ENCODE measurements at regions not wholly inside any gene's neighbourhood (a gene's known extent, or its start where the extent isn't known, plus 50 kb on each side); places are given as distances from the start of the nearest gene placed in this dataset.
"Not testable (repeated sequence)": the region's sequence is repeated elsewhere in the genome, so short reads cannot be mapped to it uniquely, and the experiment has no call there.

- no peaks in the 10 kb centered on the region for H3K27me3 Mint-ChIP-seq
- H3K36me3 Mint-ChIP-seq (ENCODE audit: low read depth) = no peaks in the 10 kb centered on the region
- no peak for DNase-seq
- H3K4me1 Mint-ChIP-seq = no peaks in the 10 kb centered on the region
- intact Hi-C loops (cut with micrococcal nuclease) = no loop called here
- no peaks in the 10 kb centered on the region for H3K9me3 Mint-ChIP-seq
- H3K27ac Mint-ChIP-seq = no peak overlapping the region
- no peak overlapping the region for H3K4me3 Mint-ChIP-seq
Observed at GRCh38 chr2:144801766-144802165, 281.8 kb upstream of the ZEB2 start.

GRCh38 chr2:144801325-144801724, 281.4 kb upstream of the ZEB2 start:
- H3K27me3 Mint-ChIP-seq = no peaks in the 10 kb centered on the region
- no peaks in the 10 kb centered on the region for H3K36me3 Mint-ChIP-seq (ENCODE audit: low read depth)
- H3K9me3 Mint-ChIP-seq = no peaks in the 10 kb centered on the region
- no peak overlapping the region for H3K4me3 Mint-ChIP-seq
- no peak overlapping the region for H3K27ac Mint-ChIP-seq
- no peak for DNase-seq
- no peaks in the 10 kb centered on the region for H3K4me1 Mint-ChIP-seq
- intact Hi-C loops (cut with micrococcal nuclease) = no loop called here

- Mint-ChIP-seq H3K9me3 (no peaks in the 10 kb centered on the region), H3K4me1 (no peaks in the 10 kb centered on the region), H3K36me3 (ENCODE audit: low read depth) (no peaks in the 10 kb centered on the region), H3K27ac (no peak overlapping the region), H3K27me3 (no peaks in the 10 kb centered on the region), H3K4me3 (no peak overlapping the region)
- no peak for DNase-seq
- intact Hi-C loops (cut with micrococcal nuclease) = no loop called here
Observed at GRCh38 chr2:144798989-144799388, 279.1 kb upstream of the ZEB2 start.

- no peak overlapping the region for H3K27ac Mint-ChIP-seq
- intact Hi-C loops (cut with micrococcal nuclease) = no loop called here
- no peaks in the 10 kb centered on the region for H3K9me3 Mint-ChIP-seq
- no peak for DNase-seq
- no peaks in the 10 kb centered on the region for H3K27me3 Mint-ChIP-seq
- H3K4me1 Mint-ChIP-seq = no peaks in the 10 kb centered on the region
- no peaks in the 10 kb centered on the region for H3K36me3 Mint-ChIP-seq (ENCODE audit: low read depth)
- no peak overlapping the region for H3K4me3 Mint-ChIP-seq
Observed at GRCh38 chr2:144798034-144798433, 278.1 kb upstream of the ZEB2 start.

GRCh38 chr2:144796936-144797335, 277.0 kb upstream of the ZEB2 start:
- DNase-seq = no peak
- H3K27ac Mint-ChIP-seq = no peak overlapping the region
- intact Hi-C loops (cut with micrococcal nuclease) = no loop called here
- no peak overlapping the region for H3K4me3 Mint-ChIP-seq
- no peaks in the 10 kb centered on the region for H3K27me3 Mint-ChIP-seq
- H3K9me3 Mint-ChIP-seq = no peaks in the 10 kb centered on the region
- H3K4me1 Mint-ChIP-seq = no peaks in the 10 kb centered on the region
- no peaks in the 10 kb centered on the region for H3K36me3 Mint-ChIP-seq (ENCODE audit: low read depth)

GRCh38 chr2:144796164-144796563, 276.2 kb upstream of the ZEB2 start:
- H3K9me3 Mint-ChIP-seq = no peaks in the 10 kb centered on the region
- H3K27me3 Mint-ChIP-seq = no peaks in the 10 kb centered on the region
- H3K36me3 Mint-ChIP-seq (ENCODE audit: low read depth) = no peaks in the 10 kb centered on the region
- no peak overlapping the region for H3K27ac Mint-ChIP-seq
- intact Hi-C loops (cut with micrococcal nuclease) = no loop called here
- DNase-seq = no peak
- H3K4me3 Mint-ChIP-seq = no peak overlapping the region
- H3K4me1 Mint-ChIP-seq = no peaks in the 10 kb centered on the region

- intact Hi-C loops (cut with micrococcal nuclease) = no loop called here
- no peaks in the 10 kb centered on the region for H3K27me3 Mint-ChIP-seq
- no peaks in the 10 kb centered on the region for H3K4me1 Mint-ChIP-seq
- no peaks in the 10 kb centered on the region for H3K36me3 Mint-ChIP-seq (ENCODE audit: low read depth)
- H3K9me3 Mint-ChIP-seq = no peaks in the 10 kb centered on the region
- no peak for DNase-seq
- no peak overlapping the region for H3K4me3 Mint-ChIP-seq
- no peak overlapping the region for H3K27ac Mint-ChIP-seq
Observed at GRCh38 chr2:144785253-144785652, 265.3 kb upstream of the ZEB2 start.

GRCh38 chr2:144780983-144781382, 261.1 kb upstream of the ZEB2 start:
- DNase-seq = no peak
- Mint-ChIP-seq H3K27ac (no peak overlapping the region), H3K4me3 (no peak overlapping the region), H3K9me3 (no peaks in the 10 kb centered on the region), H3K4me1 (no peaks in the 10 kb centered on the region), H3K27me3 (no peaks in the 10 kb centered on the region), H3K36me3 (ENCODE audit: low read depth) (no peaks in the 10 kb centered on the region)
- intact Hi-C loops (cut with micrococcal nuclease) = no loop called here

GRCh38 chr2:144776766-144777165, 256.8 kb upstream of the ZEB2 start:
- no peak for DNase-seq
- H3K27ac Mint-ChIP-seq = no peak overlapping the region
- H3K4me1 Mint-ChIP-seq = no peaks in the 10 kb centered on the region
- H3K9me3 Mint-ChIP-seq = no peaks in the 10 kb centered on the region
- no peaks in the 10 kb centered on the region for H3K36me3 Mint-ChIP-seq (ENCODE audit: low read depth)
- H3K4me3 Mint-ChIP-seq = no peak overlapping the region
- H3K27me3 Mint-ChIP-seq = no peaks in the 10 kb centered on the region
- intact Hi-C loops (cut with micrococcal nuclease) = no loop called here

GRCh38 chr2:144774809-144775208, 254.9 kb upstream of the ZEB2 start:
- intact Hi-C loops (cut with micrococcal nuclease) = no loop called here
- Mint-ChIP-seq H3K27ac (no peak overlapping the region), H3K9me3 (no peaks in the 10 kb centered on the region), H3K4me3 (no peak overlapping the region), H3K36me3 (ENCODE audit: low read depth) (no peaks in the 10 kb centered on the region), H3K27me3 (no peaks in the 10 kb centered on the region), H3K4me1 (no peaks in the 10 kb centered on the region)
- no peak for DNase-seq

GRCh38 chr2:144771348-144771747, 251.4 kb upstream of the ZEB2 start:
- no peaks in the 10 kb centered on the region for H3K9me3 Mint-ChIP-seq
- no peaks in the 10 kb centered on the region for H3K4me1 Mint-ChIP-seq
- no peaks in the 10 kb centered on the region for H3K36me3 Mint-ChIP-seq (ENCODE audit: low read depth)
- no peak overlapping the region for H3K4me3 Mint-ChIP-seq
- H3K27me3 Mint-ChIP-seq = no peaks in the 10 kb centered on the region
- H3K27ac Mint-ChIP-seq = no peak overlapping the region
- intact Hi-C loops (cut with micrococcal nuclease) = no loop called here
- DNase-seq = no peak

GRCh38 chr2:144770616-144771230, 250.8 kb upstream of the ZEB2 start:
- intact Hi-C loops (cut with micrococcal nuclease) = no loop called here
- no peaks in the 10 kb centered on the region for H3K9me3 Mint-ChIP-seq
- H3K36me3 Mint-ChIP-seq (ENCODE audit: low read depth) = no peaks in the 10 kb centered on the region
- H3K27me3 Mint-ChIP-seq = no peaks in the 10 kb centered on the region
- DNase-seq = no peak
- no peak overlapping the region for H3K4me3 Mint-ChIP-seq
- no peaks in the 10 kb centered on the region for H3K4me1 Mint-ChIP-seq
- no peak overlapping the region for H3K27ac Mint-ChIP-seq

GRCh38 chr2:144760939-144761338, 241.0 kb upstream of the ZEB2 start:
- intact Hi-C loops (cut with micrococcal nuclease); H3K4me1 Mint-ChIP-seq; DNase-seq; H3K9me3 Mint-ChIP-seq; H3K27me3 Mint-ChIP-seq; H3K27ac Mint-ChIP-seq; H3K36me3 Mint-ChIP-seq (ENCODE audit: low read depth); H3K4me3 Mint-ChIP-seq: not testable (repeated sequence)

- Mint-ChIP-seq H3K9me3 (no peaks in the 10 kb centered on the region), H3K4me1 (no peaks in the 10 kb centered on the region), H3K27me3 (no peaks in the 10 kb centered on the region), H3K36me3 (ENCODE audit: low read depth) (no peaks in the 10 kb centered on the region), H3K4me3 (no peak overlapping the region), H3K27ac (no peak overlapping the region)
- no peak for DNase-seq
- intact Hi-C loops (cut with micrococcal nuclease) = no loop called here
Observed at GRCh38 chr2:144759746-144760145, 239.8 kb upstream of the ZEB2 start.

GRCh38 chr2:144758196-144758595, 238.3 kb upstream of the ZEB2 start:
- H3K4me1 Mint-ChIP-seq; H3K36me3 Mint-ChIP-seq (ENCODE audit: low read depth); intact Hi-C loops (cut with micrococcal nuclease); H3K27me3 Mint-ChIP-seq; DNase-seq; H3K4me3 Mint-ChIP-seq; H3K27ac Mint-ChIP-seq; H3K9me3 Mint-ChIP-seq: not testable (repeated sequence)
